ENCODE measurements at regions not wholly inside any gene's neighbourhood (a gene's known extent, or its start where the extent isn't known, plus 50 kb on each side); places are given as distances from the start of the nearest gene placed in this dataset.
A peak's percentile ranks its signal among the peaks of the same experiment; 100 is the strongest.

- no peak for DNase-seq (ENCODE audit: low read depth in 2 of 2)
These were observed 334.5 kb upstream of the MMADHC start for GRCh38 chr2:149921911-149922616.

DNA sequence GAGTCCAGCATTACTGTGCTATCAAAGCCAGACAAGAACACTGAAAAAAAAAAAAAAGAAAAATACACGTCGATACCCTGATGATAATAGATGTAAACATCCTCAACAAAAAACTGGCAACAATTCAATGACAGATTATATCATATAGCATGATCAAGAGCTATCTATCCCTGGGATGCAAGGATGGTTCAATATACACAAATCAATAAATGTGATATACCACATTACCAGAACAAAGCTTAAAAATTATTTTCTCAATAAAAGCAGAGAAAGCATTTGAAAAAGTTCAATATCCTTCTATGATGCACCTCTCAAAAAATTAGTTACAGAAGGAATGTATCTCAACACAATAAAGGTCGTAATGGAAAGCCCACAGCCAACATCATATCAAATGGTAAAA lies 332.8 kb upstream of the MMADHC start:
- DNase-seq (ENCODE audit: low read depth in 2 of 2), result no peak

DNA sequence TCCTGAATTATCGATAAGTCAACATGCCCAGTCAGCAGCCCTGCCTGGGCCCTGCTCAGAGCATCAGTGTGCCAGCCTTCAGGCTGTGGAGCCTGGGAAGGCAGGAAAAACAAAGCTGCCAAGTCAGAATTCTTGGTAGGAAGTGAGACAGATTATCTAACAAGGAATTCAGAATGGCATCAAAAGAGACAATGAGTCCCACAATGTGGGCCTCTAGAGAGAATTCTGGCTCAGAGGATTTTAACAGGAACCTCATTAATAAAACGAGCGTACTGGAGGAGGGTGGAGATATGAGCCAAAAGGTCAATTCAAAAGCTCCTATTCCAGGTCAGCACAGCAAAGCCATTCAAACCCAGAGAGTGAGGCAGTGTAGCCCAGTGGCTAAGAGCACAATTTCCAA lies 327.6 kb upstream of the MMADHC start:
- DNase-seq (ENCODE audit: low read depth in 2 of 2), result no peak

GRCh38 chr2:149908726-149909683 lies 321.4 kb upstream of the MMADHC start:
- no peak for DNase-seq (ENCODE audit: low read depth in 2 of 2)

DNA sequence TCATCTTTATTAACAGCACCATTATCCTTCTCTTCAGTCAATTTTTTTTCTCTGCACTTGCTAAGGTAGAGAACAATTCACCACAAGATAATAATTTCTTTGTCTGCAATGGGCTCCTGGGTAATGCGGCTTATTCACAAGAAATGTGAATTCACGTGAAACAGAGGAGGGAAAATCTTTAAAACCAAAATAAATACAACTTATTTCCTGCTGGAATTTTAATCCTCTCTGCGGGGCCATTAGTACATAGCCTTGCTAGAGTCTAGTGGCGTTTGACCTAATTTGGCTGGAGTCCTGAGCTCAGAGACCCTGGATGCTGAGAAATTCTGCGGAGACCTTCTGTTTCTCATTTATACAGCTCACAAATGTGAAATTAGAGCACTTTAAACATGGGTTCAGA lies 319.3 kb upstream of the MMADHC start:
- DNase-seq (ENCODE audit: low read depth in 2 of 2), result no peak

DNA sequence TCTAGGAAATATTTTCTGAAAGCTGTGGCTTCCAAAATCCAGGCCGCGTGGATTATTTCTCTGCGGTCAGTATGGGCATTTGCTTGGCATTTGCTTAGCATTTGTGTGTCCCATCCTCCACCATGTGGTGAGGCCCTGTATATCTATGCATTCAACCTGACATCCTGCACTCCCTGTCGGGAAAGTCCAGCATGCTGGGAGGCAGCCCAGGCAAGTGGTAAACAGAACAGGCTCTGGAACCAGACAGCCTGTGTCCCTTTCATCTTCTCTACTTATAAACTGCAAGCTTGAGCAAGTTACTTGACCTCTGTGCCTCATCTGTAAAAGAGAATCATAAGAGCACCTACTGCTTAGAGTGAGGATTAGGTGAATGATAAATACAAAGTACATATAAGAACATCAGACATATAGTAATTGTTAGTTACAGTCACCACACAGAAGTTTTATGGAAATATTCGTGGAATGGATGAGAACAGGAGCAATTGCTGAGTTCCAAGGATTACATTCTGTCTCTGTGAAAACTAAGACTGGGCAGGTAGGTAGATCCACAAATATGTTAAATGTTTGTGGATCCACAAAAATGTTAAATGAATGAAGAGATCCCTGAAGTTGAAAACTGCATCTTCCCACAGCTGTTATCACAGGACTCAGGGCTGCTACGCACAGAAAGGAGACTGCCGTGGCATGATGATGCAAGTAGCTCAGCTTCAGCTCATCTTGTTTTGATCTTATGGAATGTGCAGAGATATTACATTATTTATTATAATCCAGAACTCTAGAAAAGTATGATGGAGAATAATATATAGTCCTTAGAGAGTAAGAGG lies 317.0 kb upstream of the MMADHC start:
- DNase-seq (ENCODE audit: low read depth in 2 of 2), result no peak

DNA sequence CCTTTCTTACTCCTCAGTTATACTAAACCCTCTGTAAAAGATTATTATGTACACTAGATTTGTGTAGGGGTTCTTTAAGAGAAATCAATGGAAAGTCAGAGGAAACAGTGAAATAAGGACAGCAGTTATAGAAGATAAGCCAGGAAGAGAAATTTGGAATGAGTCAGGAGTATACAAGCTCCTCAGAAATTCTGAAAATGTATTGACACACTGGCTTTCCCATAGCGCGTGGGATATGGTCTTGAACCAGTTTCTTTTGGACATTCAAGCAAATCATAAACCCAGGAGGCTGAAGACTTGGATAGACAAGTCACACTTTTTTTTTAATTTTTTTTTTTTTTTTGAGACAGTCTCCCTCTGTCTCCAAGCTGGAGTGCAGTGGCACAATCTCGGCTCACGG lies 316.1 kb upstream of the MMADHC start:
- no peak for DNase-seq (ENCODE audit: low read depth in 2 of 2)

DNA sequence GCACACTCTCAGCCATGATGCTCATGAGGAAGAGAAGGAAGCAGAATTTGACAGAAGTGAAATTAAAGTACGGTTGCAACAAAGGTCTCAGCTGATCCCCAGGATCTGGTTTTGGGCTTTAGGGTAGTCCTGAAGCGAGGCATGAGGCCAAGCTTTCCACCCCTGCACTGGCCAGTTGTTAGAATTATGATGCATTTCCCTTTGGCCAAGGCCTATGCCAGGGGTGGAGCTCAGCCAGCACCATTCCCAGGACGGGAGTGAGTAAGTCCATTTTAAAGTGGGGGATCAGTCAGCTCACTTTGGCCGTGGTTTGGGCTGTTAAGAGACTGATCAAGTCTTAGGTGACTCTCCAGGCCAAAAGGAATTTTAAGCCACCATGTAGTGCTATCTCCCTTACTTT lies 314.5 kb upstream of the MMADHC start:
- DNase-seq (ENCODE audit: low read depth in 2 of 2), result no peak

- DNase-seq (ENCODE audit: low read depth in 2 of 2), result no peak
These were observed 313.8 kb upstream of the MMADHC start for GRCh38 chr2:149901231-149901859.

DNA sequence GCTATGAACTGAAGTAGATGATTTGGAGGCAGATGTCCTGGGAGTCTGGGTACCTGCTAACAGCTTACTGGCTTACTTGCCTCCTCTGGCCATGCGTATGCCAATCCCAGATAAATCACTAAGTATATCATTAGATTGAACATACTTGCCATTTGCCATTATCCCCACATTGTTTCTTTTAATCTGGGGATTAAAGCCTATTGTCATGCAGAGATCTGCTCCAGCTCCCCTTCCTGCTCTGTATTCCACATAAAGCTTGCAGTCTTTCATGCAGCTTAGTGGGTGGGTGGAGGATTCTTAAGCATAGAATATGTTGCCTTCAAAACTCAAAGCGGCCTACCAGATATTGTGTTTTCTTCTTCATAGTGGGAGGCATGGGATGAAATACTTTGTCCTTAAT lies 311.8 kb upstream of the MMADHC start:
- DNase-seq (ENCODE audit: low read depth in 2 of 2), result no peak

- DNase-seq (ENCODE audit: low read depth in 2 of 2), result peak; percentile 57 to 61
These were observed 307.2 kb upstream of the MMADHC start for GRCh38 chr2:149894760-149895159.

- DNase-seq (ENCODE audit: low read depth in 2 of 2), result no peak
These were observed 306.7 kb upstream of the MMADHC start for GRCh38 chr2:149894226-149894625.

DNA sequence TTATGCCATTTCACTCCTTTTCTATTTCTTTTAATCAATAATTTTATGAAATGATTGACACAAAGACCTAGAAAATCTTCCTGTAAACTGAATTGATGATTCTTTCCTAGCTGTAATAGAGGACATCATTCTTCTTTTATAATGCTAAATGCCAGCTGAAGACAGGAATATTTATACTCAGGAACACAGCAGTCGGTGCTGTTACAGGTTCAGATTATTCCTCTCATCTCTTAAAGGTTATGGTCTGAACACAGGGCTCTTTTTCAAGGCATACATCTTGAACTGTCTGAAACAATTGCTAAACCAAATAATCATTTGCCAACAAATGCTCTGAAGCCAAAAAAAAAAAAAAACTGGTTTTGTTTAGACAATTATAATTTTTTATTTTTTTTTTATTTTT lies 305.0 kb upstream of the MMADHC start:
- DNase-seq (ENCODE audit: low read depth in 2 of 2), result no peak

GRCh38 chr2:149885946-149886345 lies 298.4 kb upstream of the MMADHC start:
- no peak for DNase-seq (ENCODE audit: low read depth in 2 of 2)

- no peak for DNase-seq (ENCODE audit: low read depth in 2 of 2)
These were observed 297.9 kb upstream of the MMADHC start for GRCh38 chr2:149885468-149885867.

DNA sequence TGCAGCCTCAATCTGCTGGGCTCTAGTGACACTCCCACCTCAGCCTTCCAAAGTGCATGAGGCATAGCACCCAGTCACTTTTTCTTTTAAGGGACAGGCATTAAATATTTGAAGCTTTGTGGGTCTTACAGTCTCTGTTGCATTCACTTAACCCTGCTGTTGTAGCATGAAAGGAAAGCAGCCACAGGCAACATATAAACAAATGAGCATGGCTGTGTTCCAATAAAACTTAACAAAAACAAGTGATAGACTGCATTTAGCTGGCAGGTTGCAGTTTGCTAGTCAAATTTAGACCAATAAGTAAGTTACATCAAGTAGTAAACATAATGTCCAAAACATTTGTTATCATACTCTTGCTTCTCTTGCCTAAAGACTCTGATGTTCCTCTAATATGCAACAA lies 297.3 kb upstream of the MMADHC start:
- DNase-seq (ENCODE audit: low read depth in 2 of 2), result no peak

- no peak for DNase-seq (ENCODE audit: low read depth in 2 of 2)
These were observed 290.3 kb upstream of the MMADHC start for GRCh38 chr2:149877913-149878312.

GRCh38 chr2:149877074-149877473 lies 289.5 kb upstream of the MMADHC start:
- no peak for DNase-seq (ENCODE audit: low read depth in 2 of 2)

DNA sequence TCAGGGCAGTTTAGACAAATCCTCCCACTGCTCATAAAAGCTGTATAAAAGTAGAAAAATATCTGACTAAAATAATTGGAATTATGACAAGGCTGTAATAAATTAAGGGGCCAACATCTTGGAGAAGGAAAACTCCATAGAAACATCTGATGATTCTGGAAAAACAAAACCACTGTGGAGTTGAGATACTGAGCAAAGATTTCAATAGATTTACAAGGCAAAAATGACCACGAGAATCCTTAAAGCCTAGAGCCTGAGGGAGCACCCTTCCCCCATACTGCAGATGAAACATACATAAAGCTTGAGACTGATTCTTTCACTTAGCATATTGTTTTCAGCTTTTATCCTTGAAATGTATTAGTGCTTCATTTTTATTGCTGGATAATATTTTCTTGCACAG lies 286.4 kb upstream of the MMADHC start:
- DNase-seq (ENCODE audit: low read depth in 2 of 2), result no peak

GRCh38 chr2:149872638-149873150 lies 285.1 kb upstream of the MMADHC start:
- no peak for DNase-seq (ENCODE audit: low read depth in 2 of 2)

DNA sequence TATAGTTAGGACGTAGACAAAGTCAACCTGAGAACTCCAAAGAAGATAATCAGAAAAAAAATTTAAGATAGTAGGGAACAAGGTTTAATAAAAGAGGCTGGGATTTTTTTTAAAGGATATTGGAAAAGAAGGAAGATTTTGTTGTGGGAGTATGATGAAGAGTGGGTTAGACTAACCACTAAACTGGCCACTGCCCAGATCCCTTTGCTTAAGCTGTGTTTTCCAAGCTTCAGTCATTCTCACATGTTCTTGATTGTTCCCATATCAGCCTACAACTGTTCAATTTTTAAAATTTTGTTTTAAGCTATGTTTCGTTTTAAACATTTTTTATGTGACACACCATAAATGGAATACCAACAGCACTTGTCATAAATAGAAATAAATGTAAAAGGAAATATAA lies 284.5 kb upstream of the MMADHC start:
- DNase-seq (ENCODE audit: low read depth in 2 of 2), result no peak
